Suprapubic skin (tissue), 4 donors: ENCODE measurements at regions not wholly inside any gene's neighbourhood (a gene's known extent, or its start where the extent isn't known, plus 50 kb on each side); places are given as distances from the start of the nearest gene placed in this dataset.

Experiments used
- CTCF ChIP-seq, 2 donors: fragments of 200-600 bp in 1 of 2; fragments of 450-650 bp in 1 of 2; sonication (generic) in 1 of 2; IDR thresholded peaks; one replicate each; pipeline ENCODE4 v1.5.1; 2016 to 2019; ENCODE audit warnings: antibody characterized with exemption in 2 of 2, mild to moderate bottlenecking in 1 of 2, moderate library complexity in 1 of 2
- POLR2A ChIP-seq, 2 donors: fragments of 450-650 bp; IDR thresholded peaks; one replicate each; pipeline ENCODE4 v1.6.1; 2017; ENCODE audit warnings: antibody characterized with exemption in 2 of 2, mild to moderate bottlenecking in 2 of 2, moderate library complexity in 2 of 2
- POLR2AphosphoS5 ChIP-seq, 3 donors: sonication (generic); formaldehyde crosslinking; IDR thresholded peaks; one replicate each; pipeline ENCODE4 v1.6.1; 2017; ENCODE audit warnings: antibody characterized with exemption in 3 of 3

GRCh38 chr17:53466733-53467132 is 356.0 kb upstream of the KIF2B start:
- no peak for TF ChIP-seq CTCF (IDR thresholded peaks at IDR 0.05)
- no peak for TF ChIP-seq POLR2A (IDR thresholded peaks at IDR 0.05)
- TF ChIP-seq POLR2AphosphoS5 (IDR thresholded peaks at IDR 0.05), result no peak
